WTC11 (cell line): ENCODE measurements at regions not wholly inside any gene's neighbourhood (a gene's known extent, or its start where the extent isn't known, plus 50 kb on each side); places are given as distances from the start of the nearest gene placed in this dataset.

Experiments used
- ATAC-seq: fragments of 200-7000 bp; cut with Tn5 transposase; 2 replicates; pipeline ENCODE4 v1.10.0; 2021; ENCODE audit warnings: mild to moderate bottlenecking, moderate library complexity
- CTCF ChIA-PET: fragments of 300-600 bp; sonication (Branson Sonifier 250); formaldehyde crosslinking; loops from one replicate; lab custom pipeline; 2021; ENCODE audit warnings: antibody characterized with exemption; lab: Charles Lee
- POLR2A ChIA-PET: fragments of 350-600 bp; sonication (Branson Sonifier 250); formaldehyde crosslinking; loops from one replicate; lab custom pipeline; 2021; ENCODE audit warnings: antibody characterized with exemption; lab: Charles Lee
- DNase-seq: peaks from one replicate; pipeline ENCODE4 v3.0.0; 2021; ENCODE audit warnings: low spot score
- H3K27ac Mint-ChIP-seq: 2 replicates; pipeline ENCODE4 v1.8.0; 2021; ENCODE audit warnings: mixed read lengths
- H3K27me3 Mint-ChIP-seq: 2 replicates; pipeline ENCODE4 v1.8.0; 2021; ENCODE audit warnings: low read depth, mild to moderate bottlenecking, moderate library complexity, mixed read lengths
- H3K36me3 Mint-ChIP-seq: 2 replicates; pipeline ENCODE4 v1.8.0; 2021; ENCODE audit warnings: mixed read lengths
- H3K4me1 Mint-ChIP-seq: 2 replicates; pipeline ENCODE4 v1.8.0; 2022; ENCODE audit warnings: mixed read lengths
- H3K4me3 Mint-ChIP-seq: 2 replicates; pipeline ENCODE4 v1.8.0; 2021; ENCODE audit warnings: mild to moderate bottlenecking, moderate library complexity, mixed read lengths
- H3K9me3 Mint-ChIP-seq: 2 replicates; pipeline ENCODE4 v1.8.0; 2021; ENCODE audit warnings: mixed read lengths
- GTF2I ChIP-seq: fragments of 250-450 bp; sonication (Bioruptor Pico); conservative IDR thresholded peaks from 2 replicates; pipeline ENCODE4 v1.4.0; 2021; ENCODE audit warnings: mild to moderate bottlenecking
- IRF2 ChIP-seq: sonication (generic); formaldehyde crosslinking; IDR thresholded peaks from 2 replicates; pipeline ENCODE4 v1.8.0; 2022; ENCODE audit warnings: low read depth, missing genetic modification reagents, borderline replicate concordance
- JUN ChIP-seq: sonication (generic); formaldehyde crosslinking; IDR thresholded peaks from 2 replicates; pipeline ENCODE4 v1.8.0; 2023; ENCODE audit warnings: mild to moderate bottlenecking, missing genetic modification reagents
- MXD4 ChIP-seq: fragments of 250-450 bp; sonication (Bioruptor Pico); IDR thresholded peaks from 2 replicates; pipeline ENCODE4 v1.8.0; 2021; ENCODE audit warnings: mild to moderate bottlenecking, moderate library complexity, borderline replicate concordance
- NR2C2 ChIP-seq: sonication (generic); formaldehyde crosslinking; IDR thresholded peaks from 2 replicates; pipeline ENCODE4 v1.8.0; 2022; ENCODE audit warnings: mild to moderate bottlenecking, missing genetic modification reagents
- SMAD3 ChIP-seq: sonication (generic); formaldehyde crosslinking; IDR thresholded peaks from 2 replicates; pipeline ENCODE4 v1.8.0; 2022; ENCODE audit warnings: missing genetic modification reagents, mild to moderate bottlenecking, borderline replicate concordance
- TEAD1 ChIP-seq: sonication (generic); formaldehyde crosslinking; IDR thresholded peaks from 2 replicates; pipeline ENCODE4 v1.8.0; 2022; ENCODE audit warnings: mild to moderate bottlenecking, missing genetic modification reagents
- ZNF121 ChIP-seq: sonication (generic); formaldehyde crosslinking; IDR thresholded peaks from 2 replicates; pipeline ENCODE4 v1.8.0; 2023; ENCODE audit warnings: missing genetic modification reagents
- ZNF263 ChIP-seq: sonication (generic); formaldehyde crosslinking; IDR thresholded peaks from 2 replicates; pipeline ENCODE4 v1.8.1; 2022; ENCODE audit warnings: low read depth, mild to moderate bottlenecking, moderate library complexity, missing genetic modification reagents
- TF ChIP-seq, protein P1 (sequence below): sonication (generic); formaldehyde crosslinking; IDR thresholded peaks from 2 replicates; pipeline ENCODE4 v1.8.0; 2023; ENCODE audit warnings: missing genetic modification reagents
- TF ChIP-seq, protein P2 (sequence below): fragments of 250-450 bp; sonication (Bioruptor Pico); IDR thresholded peaks from 2 replicates; pipeline ENCODE4 v1.9.0; 2021; ENCODE audit warnings: mild to moderate bottlenecking
- TF ChIP-seq, protein P3 (sequence below): sonication (generic); formaldehyde crosslinking; IDR thresholded peaks from 2 replicates; pipeline ENCODE4 v1.8.1; 2022; ENCODE audit warnings: mild to moderate bottlenecking, moderate library complexity, missing genetic modification reagents
- TF ChIP-seq, protein P4 (sequence below): fragments of 250-450 bp; sonication (Bioruptor Pico); conservative IDR thresholded peaks from 2 replicates; pipeline ENCODE4 v1.9.0; 2021; ENCODE audit warnings: mild to moderate bottlenecking
- TF ChIP-seq, protein P5 (sequence below): sonication (generic); formaldehyde crosslinking; IDR thresholded peaks from 2 replicates; pipeline ENCODE4 v1.8.1; 2022; ENCODE audit warnings: low read depth, missing genetic modification reagents, borderline replicate concordance

DNA sequence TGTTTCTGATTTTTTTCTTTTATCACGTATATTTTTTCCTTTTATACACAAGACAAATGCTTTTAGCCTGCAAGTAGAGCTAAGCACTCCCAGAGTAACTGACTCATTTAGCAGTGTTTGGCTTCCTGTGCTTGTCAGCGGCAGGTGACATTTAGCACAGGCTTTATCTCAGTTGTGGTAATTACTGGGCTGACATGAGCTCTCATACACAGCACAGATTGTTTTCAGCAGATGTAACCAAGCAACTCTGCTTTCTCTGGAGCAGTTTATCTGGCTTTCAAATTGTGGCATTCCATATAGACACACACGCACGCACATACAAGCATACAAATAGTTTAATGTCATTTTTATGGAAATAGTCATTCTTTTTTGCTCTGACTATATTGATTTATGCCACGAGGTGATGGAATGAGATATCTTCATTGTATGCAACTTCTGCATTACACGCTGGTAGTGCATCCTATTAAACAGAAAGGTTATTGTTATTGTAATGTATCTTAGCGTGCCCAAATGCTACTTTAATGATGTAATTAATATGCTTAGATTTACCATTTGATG is 379.0 kb upstream of the GRAMD2B start:
- Mint-ChIP-seq H3K9me3 (peaks cover 6% of the 10 kb centered on the region; the same call in 1 of the 2 replicates), H3K27ac (peak overlapping the region; percentile 23; the same call in 1 of the 2 replicates), H3K27me3 (no peaks in the 10 kb centered on the region), H3K4me3 (no peak overlapping the region), H3K36me3 (no peaks in the 10 kb centered on the region; the same call in 1 of the 2 replicates), H3K4me1 (peaks cover 37% of the 10 kb centered on the region)
- CTCF ChIA-PET = no interaction called here
- peak; percentile 38; the same call in 1 of the 2 replicates for ATAC-seq
- POLR2A ChIA-PET = interaction anchor here (0.7 kb wide), 1 partner anchor 11 kb away, joined by 3 read pairs; no protein-coding TSS in a partner anchor
- TF ChIP-seq, protein P1, sequence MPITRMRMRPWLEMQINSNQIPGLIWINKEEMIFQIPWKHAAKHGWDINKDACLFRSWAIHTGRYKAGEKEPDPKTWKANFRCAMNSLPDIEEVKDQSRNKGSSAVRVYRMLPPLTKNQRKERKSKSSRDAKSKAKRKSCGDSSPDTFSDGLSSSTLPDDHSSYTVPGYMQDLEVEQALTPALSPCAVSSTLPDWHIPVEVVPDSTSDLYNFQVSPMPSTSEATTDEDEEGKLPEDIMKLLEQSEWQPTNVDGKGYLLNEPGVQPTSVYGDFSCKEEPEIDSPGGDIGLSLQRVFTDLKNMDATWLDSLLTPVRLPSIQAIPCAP (CRISPR knock-in tag) = no peak
- TF ChIP-seq ZNF121 (CRISPR knock-in tag) (no peak), SMAD3 (CRISPR knock-in tag) (no peak), ZNF263 (CRISPR knock-in tag) (no peak), NR2C2 (CRISPR knock-in tag) (no peak), TEAD1 (CRISPR knock-in tag) (no peak), GTF2I (CRISPR knock-in tag) (no peak), JUN (CRISPR knock-in tag) (no peak), MXD4 (no peak)
- TF ChIP-seq, protein P2, sequence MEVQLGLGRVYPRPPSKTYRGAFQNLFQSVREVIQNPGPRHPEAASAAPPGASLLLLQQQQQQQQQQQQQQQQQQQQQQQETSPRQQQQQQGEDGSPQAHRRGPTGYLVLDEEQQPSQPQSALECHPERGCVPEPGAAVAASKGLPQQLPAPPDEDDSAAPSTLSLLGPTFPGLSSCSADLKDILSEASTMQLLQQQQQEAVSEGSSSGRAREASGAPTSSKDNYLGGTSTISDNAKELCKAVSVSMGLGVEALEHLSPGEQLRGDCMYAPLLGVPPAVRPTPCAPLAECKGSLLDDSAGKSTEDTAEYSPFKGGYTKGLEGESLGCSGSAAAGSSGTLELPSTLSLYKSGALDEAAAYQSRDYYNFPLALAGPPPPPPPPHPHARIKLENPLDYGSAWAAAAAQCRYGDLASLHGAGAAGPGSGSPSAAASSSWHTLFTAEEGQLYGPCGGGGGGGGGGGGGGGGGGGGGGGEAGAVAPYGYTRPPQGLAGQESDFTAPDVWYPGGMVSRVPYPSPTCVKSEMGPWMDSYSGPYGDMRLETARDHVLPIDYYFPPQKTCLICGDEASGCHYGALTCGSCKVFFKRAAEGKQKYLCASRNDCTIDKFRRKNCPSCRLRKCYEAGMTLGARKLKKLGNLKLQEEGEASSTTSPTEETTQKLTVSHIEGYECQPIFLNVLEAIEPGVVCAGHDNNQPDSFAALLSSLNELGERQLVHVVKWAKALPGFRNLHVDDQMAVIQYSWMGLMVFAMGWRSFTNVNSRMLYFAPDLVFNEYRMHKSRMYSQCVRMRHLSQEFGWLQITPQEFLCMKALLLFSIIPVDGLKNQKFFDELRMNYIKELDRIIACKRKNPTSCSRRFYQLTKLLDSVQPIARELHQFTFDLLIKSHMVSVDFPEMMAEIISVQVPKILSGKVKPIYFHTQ = no peak
- TF ChIP-seq, protein P3, sequence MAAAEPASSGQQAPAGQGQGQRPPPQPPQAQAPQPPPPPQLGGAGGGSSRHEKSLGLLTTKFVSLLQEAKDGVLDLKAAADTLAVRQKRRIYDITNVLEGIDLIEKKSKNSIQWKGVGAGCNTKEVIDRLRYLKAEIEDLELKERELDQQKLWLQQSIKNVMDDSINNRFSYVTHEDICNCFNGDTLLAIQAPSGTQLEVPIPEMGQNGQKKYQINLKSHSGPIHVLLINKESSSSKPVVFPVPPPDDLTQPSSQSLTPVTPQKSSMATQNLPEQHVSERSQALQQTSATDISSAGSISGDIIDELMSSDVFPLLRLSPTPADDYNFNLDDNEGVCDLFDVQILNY (CRISPR knock-in tag) = no peak
- TF ChIP-seq, protein P4, sequence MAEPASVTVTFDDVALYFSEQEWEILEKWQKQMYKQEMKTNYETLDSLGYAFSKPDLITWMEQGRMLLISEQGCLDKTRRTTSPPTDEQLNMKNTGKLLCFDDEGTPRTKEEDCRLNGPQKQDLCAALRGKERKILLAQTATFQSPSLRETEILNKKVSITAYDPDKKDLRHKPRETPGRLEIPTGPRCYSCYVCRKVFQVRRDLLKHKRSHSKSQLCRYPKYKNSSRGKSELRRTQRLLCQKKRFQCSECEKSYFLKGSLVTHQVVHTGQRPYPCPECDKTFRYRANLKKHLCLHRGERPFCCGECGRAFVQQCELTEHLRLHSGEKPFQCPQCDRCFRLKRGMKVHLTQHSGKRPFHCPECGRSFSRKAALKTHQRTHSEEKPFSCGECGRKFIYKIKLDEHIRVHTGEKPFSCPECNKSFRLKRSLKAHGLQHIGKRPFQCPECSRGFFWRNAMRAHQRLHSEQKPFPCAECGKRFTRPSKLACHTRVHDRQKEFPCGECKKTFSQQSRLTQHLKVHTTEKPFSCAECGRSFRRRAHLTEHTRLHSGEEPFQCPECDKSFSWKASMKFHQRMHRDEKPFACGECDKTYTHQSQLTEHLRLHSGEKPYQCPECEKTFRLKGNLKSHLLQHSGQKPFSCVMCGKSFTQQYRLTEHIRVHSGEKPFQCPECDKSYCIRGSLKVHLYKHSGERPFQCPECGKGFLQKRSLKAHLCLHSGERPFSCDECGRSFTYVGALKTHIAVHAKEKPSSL = no peak
- no peak for DNase-seq

DNA sequence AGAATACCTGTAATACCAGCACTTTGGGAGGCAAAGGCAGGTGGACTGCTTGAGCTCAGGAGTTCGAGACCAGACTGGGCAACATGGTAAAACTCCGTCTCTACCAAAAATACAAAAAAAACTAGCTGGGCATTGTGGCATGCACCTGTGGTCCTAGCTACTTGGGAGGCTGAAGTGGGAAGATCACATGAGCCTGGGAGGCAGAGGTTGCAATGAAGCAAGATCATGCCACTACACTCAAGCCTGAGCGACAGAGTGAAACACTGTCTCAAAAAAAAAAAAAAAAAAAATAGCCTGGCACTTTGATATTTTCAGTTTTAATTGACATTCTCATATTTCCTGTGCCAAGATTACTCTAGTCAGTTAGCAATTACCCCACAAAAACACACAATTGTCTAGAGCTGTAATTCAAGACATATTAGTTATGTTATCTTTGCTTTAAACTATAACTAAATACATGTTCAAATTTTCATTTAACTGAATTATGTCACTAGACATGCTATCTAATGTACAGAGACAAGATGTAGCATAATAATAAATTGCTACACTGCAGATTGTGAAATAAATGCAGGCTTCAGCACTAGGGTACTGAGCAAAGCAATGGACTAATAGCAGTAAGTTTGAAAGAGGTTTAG is 378.2 kb upstream of the GRAMD2B start:
- Mint-ChIP-seq H3K27me3 (no peaks in the 10 kb centered on the region), H3K27ac (peak overlapping the region; percentile 70; the same call in 1 of the 2 replicates), H3K4me3 (no peak overlapping the region), H3K4me1 (peaks cover 38% of the 10 kb centered on the region), H3K9me3 (peaks cover 6% of the 10 kb centered on the region; the same call in 1 of the 2 replicates), H3K36me3 (no peaks in the 10 kb centered on the region; the same call in 1 of the 2 replicates)
- DNase-seq = no peak
- ATAC-seq = no peak
- CTCF ChIA-PET = no interaction called here
- TF ChIP-seq, protein P5, sequence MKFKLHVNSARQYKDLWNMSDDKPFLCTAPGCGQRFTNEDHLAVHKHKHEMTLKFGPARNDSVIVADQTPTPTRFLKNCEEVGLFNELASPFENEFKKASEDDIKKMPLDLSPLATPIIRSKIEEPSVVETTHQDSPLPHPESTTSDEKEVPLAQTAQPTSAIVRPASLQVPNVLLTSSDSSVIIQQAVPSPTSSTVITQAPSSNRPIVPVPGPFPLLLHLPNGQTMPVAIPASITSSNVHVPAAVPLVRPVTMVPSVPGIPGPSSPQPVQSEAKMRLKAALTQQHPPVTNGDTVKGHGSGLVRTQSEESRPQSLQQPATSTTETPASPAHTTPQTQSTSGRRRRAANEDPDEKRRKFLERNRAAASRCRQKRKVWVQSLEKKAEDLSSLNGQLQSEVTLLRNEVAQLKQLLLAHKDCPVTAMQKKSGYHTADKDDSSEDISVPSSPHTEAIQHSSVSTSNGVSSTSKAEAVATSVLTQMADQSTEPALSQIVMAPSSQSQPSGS (CRISPR knock-in tag) = no peak
- TF ChIP-seq GTF2I (CRISPR knock-in tag) = no peak
- TF ChIP-seq IRF2 (CRISPR knock-in tag) = no peak
- POLR2A ChIA-PET = interaction anchor here (0.7 kb wide), 1 partner anchor 10 kb away, joined by 3 read pairs; no protein-coding TSS in a partner anchor
